Stromal cell of bone marrow (primary cell): ENCODE measurements at regions not wholly inside any gene's neighbourhood (a gene's known extent, or its start where the extent isn't known, plus 50 kb on each side); places are given as distances from the start of the nearest gene placed in this dataset.
"Not testable (repeated sequence)": the region's sequence is repeated elsewhere in the genome, so short reads cannot be mapped to it uniquely, and the experiment has no call there.

ENCODE experiments used
- DNase-seq: peaks from one replicate; pipeline ENCODE4 v3.0.0-alpha.2; 2012; ENCODE audit warnings: low read depth

- DNase-seq = no peak
Observed at GRCh38 chr11:29484548-29484947, 532.3 kb downstream of the KCNA4 start.

DNA sequence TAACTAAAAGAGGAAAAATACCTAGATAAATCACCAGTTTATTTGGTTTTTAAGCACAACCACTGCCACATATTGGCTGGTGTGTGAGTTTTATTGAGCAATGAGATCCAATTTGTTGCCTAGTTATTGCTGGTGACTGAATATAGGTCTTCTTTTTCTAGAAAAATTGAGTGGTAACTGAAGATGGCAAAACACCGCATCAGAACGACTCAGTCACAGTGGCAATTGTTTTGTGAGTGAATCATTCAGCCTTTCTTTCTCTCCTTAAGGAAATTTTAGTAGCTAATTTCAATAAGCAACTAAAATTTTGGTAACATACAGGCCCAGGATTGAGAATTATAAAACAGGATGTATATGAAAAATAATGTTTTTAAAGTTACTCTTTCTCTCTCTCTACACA lies 533.0 kb downstream of the KCNA4 start:
- DNase-seq = peak; percentile 36

GRCh38 chr11:29482510-29482909 lies 534.3 kb downstream of the KCNA4 start:
- no peak for DNase-seq

GRCh38 chr11:29481738-29482137 lies 535.1 kb downstream of the KCNA4 start:
- no peak for DNase-seq

DNA sequence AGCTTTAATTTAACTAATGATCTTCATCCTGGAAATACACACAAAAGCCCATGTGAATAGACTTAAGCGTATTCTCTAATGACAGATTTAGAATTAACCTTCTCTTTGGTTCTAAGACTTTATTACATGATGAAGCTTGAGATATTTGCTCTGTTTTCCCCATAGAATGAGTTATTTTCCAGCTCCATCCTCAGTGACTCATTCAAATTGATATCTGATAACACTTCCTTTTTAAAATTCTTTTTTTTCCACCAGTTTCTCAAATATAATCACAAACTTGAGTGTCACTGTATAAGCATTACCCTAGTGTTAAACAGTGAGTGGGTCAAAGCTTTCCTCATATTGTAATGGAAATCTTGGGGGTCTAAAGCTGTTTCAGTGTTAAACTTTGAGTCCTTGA lies 535.8 kb downstream of the KCNA4 start:
- DNase-seq = no peak

- DNase-seq = no peak
Observed at GRCh38 chr11:29458252-29458651, 558.6 kb downstream of the KCNA4 start.

DNA sequence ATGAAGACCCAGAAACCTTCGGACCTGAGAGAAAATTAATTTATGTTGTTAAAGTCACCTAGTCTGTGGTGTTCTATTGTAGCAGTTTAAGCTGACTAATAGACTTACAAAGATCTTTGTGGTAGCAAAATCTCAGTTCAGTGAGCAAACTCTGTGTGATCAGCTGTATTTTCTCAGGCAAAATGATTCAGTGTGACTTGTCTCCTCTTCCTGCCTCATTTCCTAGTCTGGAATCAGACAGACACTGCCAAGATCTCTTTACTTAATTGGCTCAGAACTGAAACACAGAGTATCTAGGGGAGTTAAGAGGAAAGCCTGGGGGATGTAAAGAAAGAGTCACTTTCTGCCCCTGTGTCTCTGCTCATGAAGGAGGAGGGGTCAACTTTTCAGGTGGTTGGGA lies 564.7 kb downstream of the KCNA4 start:
- peak; percentile 86 for DNase-seq

DNA sequence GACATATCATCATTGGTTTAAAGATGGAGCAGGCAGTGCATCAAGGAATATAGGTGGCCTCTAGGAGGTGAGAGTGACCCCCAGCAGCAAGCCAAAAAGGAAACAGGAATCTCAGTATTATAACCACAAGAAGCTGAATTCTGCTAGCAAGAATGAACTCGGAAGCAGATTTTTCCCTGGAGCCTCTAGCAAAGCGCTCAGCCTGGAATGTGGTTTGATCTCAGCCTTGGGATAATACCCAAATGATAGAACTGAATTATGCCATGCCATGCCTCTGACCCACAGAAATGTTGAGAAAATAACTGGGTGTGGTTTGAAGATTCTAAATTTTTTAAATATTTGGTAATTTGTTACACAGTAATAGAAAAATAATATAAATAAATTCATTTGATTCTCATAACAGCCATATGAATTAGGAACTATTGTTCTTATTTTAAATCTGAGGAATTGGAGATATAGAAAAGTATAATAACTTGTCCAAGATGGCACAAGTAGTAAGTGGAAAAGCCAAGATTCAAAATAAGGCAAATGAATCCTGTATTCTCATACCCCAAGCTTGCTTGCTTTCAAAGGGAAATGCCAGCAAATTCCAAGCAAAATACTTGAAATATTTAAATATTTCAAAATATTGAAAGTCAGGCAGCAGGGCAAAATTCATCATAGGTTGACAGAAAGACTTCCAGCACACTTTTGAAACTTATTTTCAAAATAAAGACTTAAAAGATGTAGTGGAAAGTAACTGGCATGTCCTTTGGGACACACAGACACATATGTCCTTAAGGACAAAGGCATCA lies 567.4 kb downstream of the KCNA4 start:
- DNase-seq = peak; percentile 15

- DNase-seq = peak; percentile 33
Observed at GRCh38 chr11:29448246-29448877, 568.5 kb downstream of the KCNA4 start.

- DNase-seq = no peak
Observed at GRCh38 chr11:29447821-29448220, 569.0 kb downstream of the KCNA4 start.

GRCh38 chr11:29446132-29446531 lies 570.7 kb downstream of the KCNA4 start:
- DNase-seq = no peak

GRCh38 chr11:29445191-29445590 lies 571.6 kb downstream of the KCNA4 start:
- DNase-seq = not testable (repeated sequence)

GRCh38 chr11:29438815-29439214 lies 578.0 kb downstream of the KCNA4 start:
- no peak for DNase-seq

- no peak for DNase-seq
Observed at GRCh38 chr11:29435421-29435820, 581.4 kb downstream of the KCNA4 start.

DNA sequence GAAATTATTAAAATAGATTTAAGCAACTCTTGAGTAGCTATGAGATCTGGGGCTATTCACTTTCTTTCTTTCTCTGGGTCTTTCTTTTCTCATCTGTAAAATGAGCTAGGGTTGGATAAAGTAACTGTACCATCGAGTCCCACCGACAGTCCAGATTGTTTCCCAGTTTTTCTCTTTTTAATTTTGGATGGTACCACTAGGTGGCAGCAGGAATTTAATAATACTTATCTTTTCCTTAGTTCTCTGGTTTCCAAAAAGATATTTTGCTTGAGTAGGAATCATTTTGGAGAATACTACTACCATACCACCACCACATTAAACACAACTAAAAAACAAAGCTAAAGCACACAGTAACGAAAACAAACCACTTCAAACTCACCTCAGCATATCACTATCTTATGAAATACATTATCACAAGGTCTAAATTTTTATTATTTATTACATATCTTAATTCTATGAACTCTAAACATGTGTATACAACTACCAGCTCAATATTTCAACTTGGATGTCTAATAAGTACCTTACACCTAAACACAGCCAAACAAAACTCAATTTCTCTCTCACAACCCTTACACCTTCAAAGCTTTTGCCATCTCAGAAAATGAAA lies 584.0 kb downstream of the KCNA4 start:
- no peak for DNase-seq

GRCh38 chr11:29405305-29405704 lies 611.5 kb downstream of the KCNA4 start:
- no peak for DNase-seq

- DNase-seq = no peak
Observed at GRCh38 chr11:29395555-29396072, 621.2 kb downstream of the KCNA4 start.

- no peak for DNase-seq
Observed at GRCh38 chr11:29389793-29390192, 627.0 kb downstream of the KCNA4 start.

GRCh38 chr11:29373725-29374124 lies 643.1 kb downstream of the KCNA4 start:
- DNase-seq = no peak

- no peak for DNase-seq
Observed at GRCh38 chr11:29368126-29368525, 648.7 kb downstream of the KCNA4 start.

- no peak for DNase-seq
Observed at GRCh38 chr11:29364006-29364405, 652.8 kb downstream of the KCNA4 start.

DNA sequence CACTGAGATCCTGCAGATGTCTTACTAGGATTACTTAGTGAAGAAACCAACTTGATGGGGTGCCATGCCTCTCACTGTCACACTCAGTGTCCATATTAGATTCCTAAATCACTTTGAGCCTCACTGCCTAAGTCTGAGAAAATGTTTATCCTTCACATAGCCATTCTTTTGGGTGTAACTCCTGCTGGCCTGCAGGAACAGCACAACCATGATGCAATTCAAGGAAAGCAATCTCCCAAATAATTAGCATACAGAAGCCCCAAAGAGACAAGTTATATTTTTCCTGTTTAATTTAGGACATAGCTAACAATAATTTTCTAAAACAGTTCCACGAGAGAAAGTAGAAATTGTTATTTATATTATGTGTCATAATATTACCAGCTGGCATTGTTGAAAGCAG lies 655.5 kb downstream of the KCNA4 start:
- no peak for DNase-seq

DNA sequence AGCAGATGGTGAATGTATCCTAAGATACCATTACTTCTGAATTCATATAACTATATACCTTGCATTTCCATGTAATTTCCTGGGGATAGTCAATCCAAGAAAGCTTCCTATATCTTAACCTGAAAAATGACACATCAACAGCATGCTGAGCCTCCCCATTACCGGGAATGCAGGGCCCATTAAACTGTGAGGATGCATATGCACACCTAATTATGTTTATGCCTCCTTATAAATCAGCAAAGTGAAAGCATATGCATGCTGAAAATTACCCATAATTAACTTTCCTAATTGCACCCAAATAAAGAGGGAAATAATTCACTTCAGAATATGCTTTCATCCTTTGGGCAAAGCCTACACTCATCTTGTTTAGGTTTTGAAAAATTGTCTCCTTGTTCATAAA lies 663.0 kb downstream of the KCNA4 start:
- no peak for DNase-seq
